K562 (cell line): ENCODE measurements at regions not wholly inside any gene's neighbourhood (a gene's known extent, or its start where the extent isn't known, plus 50 kb on each side); places are given as distances from the start of the nearest gene placed in this dataset.

Experiments used
- ATAC-seq: fragments of 200-7000 bp; cut with Tn5 transposase; 3 replicates; pipeline ENCODE4 v1.9.1; 2020; ENCODE audit warnings: moderate library complexity
- BruUV-seq: library from RNA; stranded (reverse); fragments of 400-500 nt; replicated peaks from 2 replicates; lab custom pipeline; 2021; lab: Mats Ljungman, UMichigan
- CTCF ChIA-PET: fragments of 300-600 bp; formaldehyde crosslinking; extraction: SDS; loops from one replicate; lab custom pipeline; 2021; ENCODE audit warnings: low intra/inter-chr PET ratio; lab: Yijun Ruan, JAX
- POLR2A ChIA-PET: fragments of 300-600, 350-650 bp; sonication (Branson Sonifier 250); formaldehyde crosslinking; extraction: SDS; loops from one replicate; lab custom pipeline; 2021; ENCODE audit warnings: antibody characterized with exemption, inconsistent platforms; lab: Yijun Ruan, JAX
- DNase-seq, 4 experiments: peaks; one replicate each; pipeline versions ENCODE4 v3.0.0 to v3.0.0-alpha.2; 2011 to 2018; ENCODE audit warnings: low spot score in 3 of 4, mixed read lengths in 3 of 4; ENCODE audit errors: extremely low read depth in 1 of 4
- FAIRE-seq: peaks from 2 replicates; lab custom pipeline; 2011; peaks lifted over from hg19 to GRCh38; lab: Jason Lieb, UNC
- H2AFZ ChIP-seq: 2 replicates; pipeline ENCODE4 v1.6.0; 2011; ENCODE audit warnings: low read depth, low read length, control low read depth, inconsistent platforms
- H3K27ac ChIP-seq: fragments of 200-600 bp; 3 replicates; pipeline ENCODE4 v1.8.0; 2011; ENCODE audit warnings: low read depth, mild to moderate bottlenecking, control low read depth, inconsistent platforms, low read length, moderate library complexity, mixed read lengths; ENCODE audit errors: extremely low read depth
- H3K27me3 ChIP-seq, 2 experiments: fragments of 300-600 bp in 1 of 2; 2 replicates in 1 of 2; 3 replicates in 1 of 2; pipeline versions ENCODE4 v1.6.0 to v1.8.0; 2011; ENCODE audit warnings: inconsistent platforms in 2 of 2, low read length in 2 of 2, mild to moderate bottlenecking in 1 of 2, mixed read lengths in 1 of 2, moderate library complexity in 1 of 2; ENCODE audit not compliant: control insufficient read depth in 2 of 2, insufficient read depth in 2 of 2
- H3K36me3 ChIP-seq: fragments of 300-600 bp; 3 replicates; pipeline ENCODE4 v1.8.0; 2011; ENCODE audit warnings: mild to moderate bottlenecking, low read length, inconsistent platforms; ENCODE audit not compliant: control insufficient read depth, insufficient read depth
- H3K4me1 ChIP-seq, 2 experiments: fragments of 200-600 bp in 1 of 2; replicated peaks in 1 of 2; 2 replicates in 1 of 2; 3 replicates in 1 of 2; pipeline versions ENCODE4 v1.5.1 to v1.8.0; 2011; ENCODE audit warnings: inconsistent platforms in 2 of 2, low read length in 2 of 2, mild to moderate bottlenecking in 1 of 2, mixed read lengths in 1 of 2, moderate library complexity in 1 of 2; ENCODE audit not compliant: control insufficient read depth in 2 of 2, insufficient read depth in 2 of 2
- H3K4me2 ChIP-seq: 2 replicates; pipeline ENCODE4 v1.6.1; 2011; ENCODE audit warnings: low read length, control low read depth, inconsistent platforms, mixed read lengths; ENCODE audit not compliant: insufficient read depth
- H3K4me3 ChIP-seq: fragments of 200-600 bp; sonication (generic), shearing (Covaris generic); 2 replicates; pipeline ENCODE4 v1.5.1; 2016; ENCODE audit warnings: control low read depth, inconsistent platforms
- H3K79me2 ChIP-seq: fragments of 200-600 bp; 3 replicates; pipeline ENCODE4 v1.8.0; 2011; ENCODE audit warnings: low read length, inconsistent platforms; ENCODE audit not compliant: control insufficient read depth, insufficient read depth
- H3K9ac ChIP-seq, 2 experiments: 2 replicates each; pipeline versions ENCODE4 v1.6.0 to v1.6.1; 2011; ENCODE audit warnings: low read depth in 2 of 2, low read length in 2 of 2, control low read depth in 1 of 2, inconsistent platforms in 1 of 2, mild to moderate bottlenecking in 1 of 2, mixed read lengths in 1 of 2; ENCODE audit not compliant: insufficient read depth in 1 of 2
- H3K9me1 ChIP-seq: one replicate; pipeline ENCODE4 v1.6.0; 2011; ENCODE audit warnings: inconsistent platforms, mild to moderate bottlenecking, low read length, moderate library complexity; ENCODE audit not compliant: control insufficient read depth, insufficient read depth
- H3K9me3 ChIP-seq: replicated peaks from 2 replicates; pipeline ENCODE4 v1.5.1; 2011; ENCODE audit warnings: low read depth, low read length, inconsistent platforms; ENCODE audit not compliant: control insufficient read depth, insufficient read depth
- H4K20me1 ChIP-seq: replicated peaks from 2 replicates; pipeline ENCODE4 v1.6.1; 2011; ENCODE audit warnings: low read length, inconsistent platforms, mixed read lengths; ENCODE audit not compliant: control insufficient read depth, insufficient read depth
- CBFB ChIP-seq: sonication (generic); formaldehyde crosslinking; IDR thresholded peaks from 2 replicates; pipeline ENCODE4 v1.4.0; 2020; ENCODE audit warnings: mild to moderate bottlenecking, missing genetic modification reagents
- HIVEP1 ChIP-seq: fragments of 250-450 bp; sonication (Bioruptor Pico); IDR thresholded peaks from 2 replicates; pipeline ENCODE4 v1.4.0; 2020; ENCODE audit warnings: mild to moderate bottlenecking
- HOXB6 ChIP-seq: fragments of 250-450 bp; sonication (Bioruptor Pico); IDR thresholded peaks from 2 replicates; pipeline ENCODE4 v1.5.1; 2022; ENCODE audit warnings: mild to moderate bottlenecking, borderline replicate concordance
- POLR2A ChIP-seq: fragments of 450-650 bp; conservative IDR thresholded peaks from 2 replicates; pipeline ENCODE4 v1.6.1; 2016
- REST ChIP-seq, 2 experiments: fragments of 450-650 bp; formaldehyde crosslinking in 1 of 2; IDR thresholded peaks; 2 replicates each; pipeline versions ENCODE4 v1.4.0 to v1.6.1; 2014 to 2020; ENCODE audit warnings: mild to moderate bottlenecking in 2 of 2, borderline replicate concordance in 1 of 2, low read depth in 1 of 2
- SREBF2 ChIP-seq: sonication (generic); formaldehyde crosslinking; IDR thresholded peaks from 2 replicates; pipeline ENCODE4 v1.4.0; 2020; ENCODE audit warnings: mild to moderate bottlenecking, missing genetic modification reagents
- ZNF197 ChIP-seq: fragments of 200-800 bp; sonication (Bioruptor generic); IDR thresholded peaks from 2 replicates; pipeline ENCODE4 v1.6.1; 2016; ENCODE audit warnings: low read depth, missing genetic modification characterization, missing compliant biosample characterization
- ZNF311 ChIP-seq: fragments of 250-450 bp; sonication (Bioruptor Pico); IDR thresholded peaks from 2 replicates; pipeline ENCODE4 v1.4.0; 2020; ENCODE audit warnings: mild to moderate bottlenecking, moderate library complexity
- WGBS: fragments of 100-300 bp; shearing (Covaris generic); methylation state at CpG from one replicate; pipeline ENCODE4 v1.1.6; 2016; ENCODE audit warnings: low coverage, mixed read lengths; ENCODE audit not compliant: insufficient coverage; ENCODE audit errors: missing lambda C conversion rate; 5-methylcytosine and 5-hydroxymethylcytosine counted together
- in situ Hi-C: fragments of 300-500 bp; cut with MboI; formaldehyde crosslinking; loops from 4 replicates; pipeline ENCODE4 v1.15.0; 2018; ENCODE audit warnings: inconsistent platforms, mixed read lengths
- intact Hi-C: fragments of 100-400 bp; cut with micrococcal nuclease; formaldehyde crosslinking; loops from 2 replicates; pipeline ENCODE4 v1.14.2; 2022
- TF ChIP-seq, protein P1 (sequence below): fragments of 450-650 bp; IDR thresholded peaks from 2 replicates; pipeline ENCODE4 v1.7.1; 2018; ENCODE audit warnings: mild to moderate bottlenecking, low read depth; ENCODE audit not compliant: partially characterized antibody

- Histone ChIP-seq H3K9me3 (no peaks in the 10 kb centered on the region), H3K4me3 (no peak overlapping the region), H4K20me1 (no peaks in the 10 kb centered on the region), H3K4me1 (no peaks in the 10 kb centered on the region), H3K36me3 (no peaks in the 10 kb centered on the region), H3K79me2 (no peaks in the 10 kb centered on the region), H2AFZ (no peak overlapping the region), H3K4me2 (no peak overlapping the region), H3K9ac (no peak overlapping the region), H3K9me1 (no peaks in the 10 kb centered on the region), H3K27ac (no peak overlapping the region), H3K27me3 (peaks cover 3 to 41% of the 10 kb centered on the region in 2 experiments; a peak in 4 of 5 replicates)
- in situ Hi-C loops = no loop called here
- 4% methylated on average over 13 of the region's 17 CpGs for WGBS
- intact Hi-C loops = no loop called here
- CTCF ChIA-PET = no interaction called here
- DNase-seq (no peak), FAIRE-seq (no peak), ATAC-seq (no peak)
- BruUV-seq = no TSS peak
- POLR2A ChIA-PET = no interaction called here
- TF ChIP-seq POLR2A (no peak), HIVEP1 (CRISPR knock-in tag) (no peak), SREBF2 (CRISPR knock-in tag) (no peak), HOXB6 (CRISPR knock-in tag) (no peak), ZNF311 (no peak), REST (IDR thresholded peaks at IDR 0.05; ENCODE audit: borderline replicate concordance) (no peak), REST (CRISPR knock-in tag; IDR thresholded peaks at IDR 0.05; ENCODE audit: low read depth) (no peak), ZNF197 (CRISPR knock-in tag) (no peak), CBFB (CRISPR knock-in tag) (no peak)
- TF ChIP-seq, protein P1, sequence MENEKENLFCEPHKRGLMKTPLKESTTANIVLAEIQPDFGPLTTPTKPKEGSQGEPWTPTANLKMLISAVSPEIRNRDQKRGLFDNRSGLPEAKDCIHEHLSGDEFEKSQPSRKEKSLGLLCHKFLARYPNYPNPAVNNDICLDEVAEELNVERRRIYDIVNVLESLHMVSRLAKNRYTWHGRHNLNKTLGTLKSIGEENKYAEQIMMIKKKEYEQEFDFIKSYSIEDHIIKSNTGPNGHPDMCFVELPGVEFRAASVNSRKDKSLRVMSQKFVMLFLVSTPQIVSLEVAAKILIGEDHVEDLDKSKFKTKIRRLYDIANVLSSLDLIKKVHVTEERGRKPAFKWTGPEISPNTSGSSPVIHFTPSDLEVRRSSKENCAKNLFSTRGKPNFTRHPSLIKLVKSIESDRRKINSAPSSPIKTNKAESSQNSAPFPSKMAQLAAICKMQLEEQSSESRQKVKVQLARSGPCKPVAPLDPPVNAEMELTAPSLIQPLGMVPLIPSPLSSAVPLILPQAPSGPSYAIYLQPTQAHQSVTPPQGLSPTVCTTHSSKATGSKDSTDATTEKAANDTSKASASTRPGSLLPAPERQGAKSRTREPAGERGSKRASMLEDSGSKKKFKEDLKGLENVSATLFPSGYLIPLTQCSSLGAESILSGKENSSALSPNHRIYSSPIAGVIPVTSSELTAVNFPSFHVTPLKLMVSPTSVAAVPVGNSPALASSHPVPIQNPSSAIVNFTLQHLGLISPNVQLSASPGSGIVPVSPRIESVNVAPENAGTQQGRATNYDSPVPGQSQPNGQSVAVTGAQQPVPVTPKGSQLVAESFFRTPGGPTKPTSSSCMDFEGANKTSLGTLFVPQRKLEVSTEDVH = no peak
Measured at GRCh38 chr18:78607221-78607620, 372.4 kb upstream of the SALL3 start.
